ENCODE measurements at regions not wholly inside any gene's neighbourhood (a gene's known extent, or its start where the extent isn't known, plus 50 kb on each side); places are given as distances from the start of the nearest gene placed in this dataset.

- no peaks in the 10 kb centered on the region for H3K4me1 ChIP-seq
- H3K9me3 ChIP-seq = no peaks in the 10 kb centered on the region
- intact Hi-C loops (cut with DNase I) = no loop called here
- ATAC-seq (no peak), FAIRE-seq (no peak), DNase-seq (no peak)
- no peak overlapping the region for H3K27ac ChIP-seq
- no peak for TF ChIP-seq CTCF (IDR thresholded peaks at IDR 0.05)
- H3K36me3 ChIP-seq = no peaks in the 10 kb centered on the region
- no peak overlapping the region for H3K4me3 ChIP-seq
- WGBS, 2 donors = 47 to 51% methylated on average over 4 of the region's 4 CpGs
- no peaks in the 10 kb centered on the region for H3K27me3 ChIP-seq
These were observed 185.0 kb upstream of the PODXL start for GRCh38 chr7:131741446-131741845.

GRCh38 chr7:131737746-131738465, 181.5 kb upstream of the PODXL start:
- no peak for DNase-seq
- H3K27ac ChIP-seq = no peak overlapping the region
- no peak for FAIRE-seq
- intact Hi-C loops (cut with DNase I) = no loop called here
- no peaks in the 10 kb centered on the region for H3K36me3 ChIP-seq
- no peaks in the 10 kb centered on the region for H3K9me3 ChIP-seq
- H3K4me1 ChIP-seq = no peaks in the 10 kb centered on the region
- 60 to 67% methylated on average over 25 of the region's 25 CpGs for WGBS, 2 donors
- H3K27me3 ChIP-seq = no peaks in the 10 kb centered on the region
- no peak for ATAC-seq
- H3K4me3 ChIP-seq = no peak overlapping the region
- no peak for TF ChIP-seq CTCF (IDR thresholded peaks at IDR 0.05)

- Histone ChIP-seq H3K36me3 (no peaks in the 10 kb centered on the region), H3K27me3 (no peaks in the 10 kb centered on the region), H3K9me3 (no peaks in the 10 kb centered on the region), H3K27ac (no peak overlapping the region), H3K4me1 (no peaks in the 10 kb centered on the region), H3K4me3 (no peak overlapping the region)
- FAIRE-seq = no peak
- TF ChIP-seq CTCF (IDR thresholded peaks at IDR 0.05) = no peak
- ATAC-seq = no peak
- WGBS, 2 donors = 20 to 30% methylated on average over 5 of the region's 5 CpGs
- no peak for DNase-seq
- intact Hi-C loops (cut with DNase I) = no loop called here
These were observed 178.7 kb upstream of the PODXL start for GRCh38 chr7:131735101-131735500.

GRCh38 chr7:131733604-131734003, 177.2 kb upstream of the PODXL start:
- Histone ChIP-seq H3K27ac (no peak overlapping the region), H3K9me3 (no peaks in the 10 kb centered on the region), H3K27me3 (no peaks in the 10 kb centered on the region), H3K36me3 (no peaks in the 10 kb centered on the region), H3K4me1 (no peaks in the 10 kb centered on the region), H3K4me3 (no peak overlapping the region)
- no peak for TF ChIP-seq CTCF (IDR thresholded peaks at IDR 0.05)
- 75 to 84% methylated on average over 6 of the region's 6 CpGs for WGBS, 2 donors
- ATAC-seq (no peak), DNase-seq (no peak), FAIRE-seq (no peak)
- intact Hi-C loops (cut with DNase I) = no loop called here

- WGBS, 2 donors = 94% methylated on average over 2 of the region's 2 CpGs
- H3K27ac ChIP-seq = no peak overlapping the region
- H3K36me3 ChIP-seq = no peaks in the 10 kb centered on the region
- ATAC-seq = no peak
- FAIRE-seq = no peak
- H3K9me3 ChIP-seq = no peaks in the 10 kb centered on the region
- no peak for DNase-seq
- no peaks in the 10 kb centered on the region for H3K4me1 ChIP-seq
- no peak for TF ChIP-seq CTCF (IDR thresholded peaks at IDR 0.05)
- no peaks in the 10 kb centered on the region for H3K27me3 ChIP-seq
- no peak overlapping the region for H3K4me3 ChIP-seq
- intact Hi-C loops (cut with DNase I) = no loop called here
These were observed 170.8 kb upstream of the PODXL start for GRCh38 chr7:131727189-131727588.

Data from pancreas (tissue), 10 donors.